IPS DF 4.7 (cell line): ENCODE measurements at regions not wholly inside any gene's neighbourhood (a gene's known extent, or its start where the extent isn't known, plus 50 kb on each side); places are given as distances from the start of the nearest gene placed in this dataset.

Source experiments
- DNase-seq: peaks from one replicate; pipeline ENCODE4 v3.0.0-alpha.2; 2013; ENCODE audit warnings: low spot score; ENCODE audit errors: extremely low read depth

- DNase-seq = no peak
Observed at GRCh38 chr2:203812294-203813221, 55.0 kb upstream of the CTLA4 start.

GRCh38 chr2:203813684-203814083, 53.9 kb upstream of the CTLA4 start:
- no peak for DNase-seq

GRCh38 chr2:203814661-203815540, 52.7 kb upstream of the CTLA4 start:
- peak; percentile 25 for DNase-seq

GRCh38 chr2:203815541-203815898, 52.1 kb upstream of the CTLA4 start:
- no peak for DNase-seq

GRCh38 chr2:203817147-203817546, 50.4 kb upstream of the CTLA4 start:
- no peak for DNase-seq
